ENCODE measurements at regions not wholly inside any gene's neighbourhood (a gene's known extent, or its start where the extent isn't known, plus 50 kb on each side); places are given as distances from the start of the nearest gene placed in this dataset.
"Not testable (repeated sequence)": the region's sequence is repeated elsewhere in the genome, so short reads cannot be mapped to it uniquely, and the experiment has no call there.

DNA sequence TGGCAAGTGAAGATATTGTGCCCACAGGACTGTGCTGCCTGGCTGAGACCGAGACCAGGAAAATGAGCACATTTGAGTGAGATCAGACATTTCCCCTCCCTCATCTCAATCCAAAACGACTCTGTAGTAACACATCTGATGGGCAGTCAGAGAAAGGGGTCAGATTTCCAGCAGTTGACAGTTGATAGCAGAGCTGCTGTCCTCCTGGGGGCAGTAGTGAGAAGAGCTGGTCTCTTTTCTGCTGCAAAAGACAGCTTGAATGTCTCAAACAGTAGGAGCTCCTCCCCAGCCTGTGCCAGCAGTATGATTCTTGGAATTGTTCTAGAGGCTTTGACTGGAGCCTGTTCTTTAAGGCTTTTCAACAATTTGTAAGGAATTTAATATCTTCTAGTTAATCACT lies 1396.3 kb downstream of the RPIA start:
- not testable (repeated sequence) for DNase-seq

DNA sequence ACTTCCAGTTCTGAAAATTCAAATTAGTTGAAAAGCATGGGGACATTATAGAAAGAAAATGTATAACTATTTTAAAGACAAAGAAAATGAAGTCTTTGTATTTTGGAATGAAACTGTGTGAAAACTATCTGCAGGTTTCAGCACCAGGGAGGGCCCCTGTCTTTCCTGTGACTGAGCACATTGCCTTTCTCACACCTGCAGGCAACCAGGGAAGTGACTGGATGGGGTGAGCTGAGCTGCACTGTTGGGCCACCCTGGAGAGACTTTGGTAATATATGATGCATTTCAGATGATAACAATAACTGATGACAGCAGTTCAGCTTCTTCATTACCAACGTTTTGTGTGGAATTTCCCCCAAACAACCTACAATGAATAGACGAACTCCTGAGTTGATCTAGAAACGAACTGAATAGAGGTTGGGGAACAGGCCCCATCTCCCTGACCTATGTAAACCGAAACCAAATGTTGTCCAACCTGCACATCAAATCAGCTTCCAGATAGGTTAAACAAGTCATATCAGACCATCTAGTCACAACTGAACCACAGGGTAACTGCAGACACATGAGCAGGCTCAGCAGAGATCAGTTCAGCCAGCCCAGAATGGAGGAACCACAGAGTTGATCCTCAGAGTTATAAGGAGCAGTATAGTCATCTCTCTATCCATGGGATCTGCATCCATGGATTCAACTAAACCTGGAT lies 1402.2 kb downstream of the RPIA start:
- not testable (repeated sequence) for DNase-seq

DNA sequence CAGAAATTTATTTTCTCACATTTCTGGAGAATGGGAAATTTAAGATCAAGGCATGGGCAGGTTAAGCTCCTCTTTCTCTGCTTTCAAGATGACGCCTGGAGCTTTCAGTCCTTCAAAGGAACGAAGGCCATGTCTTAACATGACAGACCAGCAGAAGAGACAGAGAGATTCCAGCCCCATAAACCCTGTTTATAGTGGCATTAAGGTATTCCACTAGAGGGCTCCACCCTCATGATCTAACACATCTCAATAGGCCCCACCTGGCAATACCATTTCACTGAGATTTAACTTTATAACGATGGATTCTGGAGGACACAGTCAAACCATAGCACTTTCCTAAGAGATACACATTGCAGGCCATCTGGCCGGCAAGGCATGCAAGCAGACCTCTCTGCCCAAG lies 1406.1 kb downstream of the RPIA start:
- DNase-seq: not testable (repeated sequence)

DNA sequence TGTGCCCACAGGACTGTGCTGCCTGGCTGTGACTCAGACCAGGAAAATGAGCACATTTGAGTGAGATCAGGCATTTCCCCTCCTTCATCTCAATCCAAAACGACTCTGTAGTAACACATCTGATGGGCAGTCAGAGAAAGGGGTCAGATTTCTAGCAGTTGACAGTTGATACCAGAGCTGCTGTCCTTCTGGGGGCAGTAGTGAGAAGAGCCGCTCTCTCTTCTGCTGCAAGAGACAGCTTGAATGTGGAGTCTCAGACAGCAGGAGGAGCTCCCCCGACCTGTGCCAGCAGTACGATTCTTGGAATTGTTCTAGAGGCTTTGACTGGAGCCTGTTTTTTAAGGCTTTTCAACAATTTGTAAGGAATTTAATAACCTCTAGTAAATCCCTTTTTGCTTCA lies 1413.7 kb downstream of the RPIA start:
- DNase-seq: not testable (repeated sequence)

DNA sequence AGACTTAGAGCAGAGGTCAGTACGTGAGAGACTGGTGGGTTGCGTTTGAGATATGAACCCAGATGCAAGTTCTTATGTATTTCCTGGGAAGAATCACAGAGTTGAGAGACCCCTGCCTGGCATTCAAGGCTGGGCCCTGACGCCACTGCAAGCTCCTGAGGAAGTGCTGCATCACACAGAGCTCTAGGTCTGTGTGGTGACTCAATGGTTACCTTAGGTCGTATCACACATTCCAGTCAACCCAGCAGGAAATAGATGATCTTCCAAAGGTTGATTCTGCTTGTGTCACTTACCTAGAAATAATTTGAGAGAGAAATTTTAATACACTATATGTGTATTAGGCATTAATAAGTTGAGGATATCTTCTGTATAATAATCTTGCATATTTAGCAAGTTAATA lies 1431.9 kb downstream of the RPIA start:
- DNase-seq: not testable (repeated sequence)

DNA sequence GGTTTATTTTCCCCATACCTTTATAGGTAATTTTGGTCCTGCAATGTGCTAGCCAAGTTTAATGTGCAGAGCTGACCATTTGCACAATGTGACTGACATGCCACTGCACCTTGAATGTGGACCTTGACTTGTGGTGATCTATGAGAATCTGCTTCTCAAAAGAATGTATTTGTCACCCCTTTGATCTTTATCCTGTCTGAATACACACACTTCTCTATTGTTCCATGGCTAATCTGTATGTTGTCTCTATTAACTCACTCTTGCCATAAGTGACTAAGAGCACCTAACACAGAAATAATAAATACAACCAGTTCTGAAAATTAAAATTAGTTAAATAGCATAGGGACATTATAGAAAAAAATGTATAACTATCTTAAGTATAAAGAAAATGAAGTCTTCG lies 1447.6 kb downstream of the RPIA start:
- not testable (repeated sequence) for DNase-seq

DNA sequence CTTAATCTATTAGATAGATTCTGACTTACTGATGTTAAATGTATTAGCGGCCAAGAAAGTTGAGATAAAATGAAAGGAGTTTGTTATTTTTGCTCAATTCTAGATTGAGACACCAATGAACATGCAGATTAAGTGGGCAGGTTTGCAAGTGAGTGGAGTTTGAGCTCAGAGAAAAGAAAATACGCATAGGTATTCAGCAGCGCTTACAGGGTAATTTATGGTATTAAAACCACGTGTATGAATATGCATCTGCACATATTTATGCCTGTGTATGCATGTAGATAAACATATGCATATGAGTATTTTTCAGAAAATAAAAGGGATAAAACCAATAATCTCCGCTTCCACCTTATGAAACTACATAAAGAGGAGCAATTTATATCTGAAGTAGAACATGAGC lies 1450.1 kb downstream of the RPIA start:
- DNase-seq: not testable (repeated sequence)

DNA sequence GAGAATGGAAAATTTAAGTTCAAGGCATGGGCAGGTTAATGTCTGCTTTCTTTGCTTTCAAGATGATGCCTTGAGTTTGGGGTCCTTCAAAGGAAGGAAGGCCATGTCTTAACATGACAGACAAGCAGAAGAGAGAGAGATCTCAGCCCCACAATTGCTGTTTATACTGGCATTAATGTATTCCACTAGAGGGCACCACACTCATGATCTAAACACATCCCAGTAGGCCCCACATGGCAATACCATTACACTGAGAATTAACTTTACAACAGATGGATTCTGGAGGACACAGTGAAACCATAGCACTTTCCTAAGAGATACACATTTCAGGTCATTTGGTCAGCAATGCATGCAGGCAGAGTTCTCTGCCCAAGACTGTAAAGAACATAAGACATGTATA lies 1460.3 kb downstream of the RPIA start:
- not testable (repeated sequence) for DNase-seq

DNA sequence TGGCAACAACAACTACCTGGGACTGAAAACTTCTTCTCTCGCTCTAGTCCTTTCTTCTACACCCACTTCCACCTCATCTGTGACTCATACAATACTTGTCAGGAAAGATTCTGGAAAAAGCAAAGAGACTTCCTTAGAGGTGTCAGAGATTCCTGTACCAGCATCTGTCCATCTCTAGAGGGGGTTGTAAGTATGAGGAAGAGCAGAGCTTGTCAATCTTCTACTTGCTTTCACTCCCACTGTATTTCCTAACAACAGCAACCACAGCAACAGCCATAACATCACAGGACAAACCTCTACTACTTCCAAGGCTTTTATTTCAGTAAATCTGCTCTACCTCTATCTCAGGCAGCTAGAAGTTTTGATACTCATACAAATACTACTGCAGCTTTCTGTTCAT lies 1479.5 kb downstream of the RPIA start:
- DNase-seq: not testable (repeated sequence)

DNA sequence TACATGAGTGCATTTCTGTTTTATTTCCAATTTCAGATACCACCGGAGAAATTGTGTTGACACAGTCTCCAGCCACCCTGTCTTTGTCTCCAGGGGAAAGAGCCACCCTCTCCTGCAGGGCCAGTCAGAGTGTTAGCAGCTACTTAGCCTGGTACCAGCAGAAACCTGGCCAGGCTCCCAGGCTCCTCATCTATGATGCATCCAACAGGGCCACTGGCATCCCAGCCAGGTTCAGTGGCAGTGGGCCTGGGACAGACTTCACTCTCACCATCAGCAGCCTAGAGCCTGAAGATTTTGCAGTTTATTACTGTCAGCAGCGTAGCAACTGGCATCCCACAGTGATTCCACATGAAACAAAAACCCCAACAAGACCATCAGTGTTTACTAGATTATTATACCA lies 1481.6 kb downstream of the RPIA start:
- DNase-seq: not testable (repeated sequence)

DNA sequence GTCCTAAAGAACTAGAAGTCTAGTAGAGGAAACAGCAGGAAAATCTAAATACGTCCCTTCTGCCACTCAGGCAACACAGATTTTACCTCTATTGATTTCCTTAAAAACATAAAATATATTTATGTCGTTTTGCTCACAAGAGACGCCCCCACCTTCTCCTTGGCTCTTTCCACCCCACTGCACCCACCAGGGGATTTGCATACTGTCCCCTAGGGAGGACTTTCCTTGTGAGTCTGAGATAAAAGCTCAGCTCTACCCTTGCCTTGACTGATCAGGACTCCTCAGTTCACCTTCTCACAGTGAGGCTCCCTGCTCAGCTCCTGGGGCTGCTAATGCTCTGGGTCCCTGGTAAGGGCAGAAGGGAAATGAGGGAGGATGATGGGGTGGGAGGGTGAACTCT lies 1488.1 kb downstream of the RPIA start:
- not testable (repeated sequence) for DNase-seq

DNA sequence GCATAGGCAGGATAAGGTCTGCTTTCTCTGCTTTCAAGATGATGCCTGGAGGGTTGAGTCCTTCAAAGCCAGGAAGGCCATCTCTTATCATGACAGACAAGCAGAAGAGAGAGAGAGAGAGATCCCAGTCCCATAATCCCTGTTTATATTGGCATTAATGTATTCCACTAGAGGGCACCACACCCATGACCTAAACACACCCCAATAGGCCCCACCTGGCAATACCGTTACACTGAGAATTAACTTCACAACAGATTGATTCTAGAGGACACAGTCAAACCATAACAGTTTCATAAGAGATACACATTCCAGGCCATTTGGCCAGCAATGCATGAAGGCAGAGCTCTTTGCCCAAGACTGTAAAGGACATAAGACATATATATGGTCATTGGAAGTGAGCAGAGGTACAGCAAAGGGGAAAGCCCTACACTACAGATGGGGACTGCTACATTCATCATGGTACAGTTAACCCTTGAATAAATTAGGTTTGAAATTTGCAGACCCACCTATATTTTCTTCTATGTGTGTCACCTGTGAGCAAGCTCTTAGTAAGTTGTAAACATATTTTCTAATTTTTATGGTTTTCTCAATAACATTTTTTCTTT lies 1516.1 kb downstream of the RPIA start:
- DNase-seq: no peak

DNA sequence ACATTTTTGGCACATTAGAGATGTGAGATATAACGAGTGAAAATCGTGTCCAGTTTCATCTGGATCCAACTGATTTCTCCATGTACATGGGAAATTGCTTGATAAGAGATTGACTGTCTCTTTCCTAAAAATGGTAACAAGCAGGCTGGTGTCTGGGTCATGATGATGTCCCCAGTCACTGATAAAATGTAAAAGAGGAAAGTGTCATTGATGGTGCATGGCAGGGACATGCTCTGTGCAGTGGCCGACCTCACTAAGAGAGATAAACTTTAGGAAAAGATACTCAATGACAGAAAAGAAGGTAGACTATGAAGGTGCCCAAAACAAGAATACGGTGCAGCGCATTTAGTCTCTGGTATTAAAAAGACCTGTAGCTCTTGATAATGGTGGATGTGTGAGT lies 1517.5 kb downstream of the RPIA start:
- no peak for DNase-seq

DNA sequence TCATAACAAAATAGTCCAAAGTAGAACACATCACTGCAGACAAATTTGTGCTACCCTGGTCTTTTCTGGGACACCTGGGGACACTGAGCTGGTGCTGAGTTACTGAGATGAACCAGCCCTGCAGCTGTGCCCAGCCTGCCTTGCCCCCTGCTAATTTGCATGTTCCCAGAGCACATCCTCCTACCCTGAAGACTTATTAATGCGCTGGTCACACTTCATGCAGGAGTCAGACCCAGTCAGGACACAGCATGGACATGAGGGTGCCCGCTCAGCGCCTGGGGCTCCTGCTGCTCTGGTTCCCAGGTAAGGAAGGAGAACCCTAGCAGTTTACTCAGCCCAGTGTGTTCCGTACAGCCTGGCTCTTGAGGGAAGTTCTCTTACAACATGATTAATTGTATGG lies 1518.3 kb downstream of the RPIA start:
- DNase-seq: no peak

DNA sequence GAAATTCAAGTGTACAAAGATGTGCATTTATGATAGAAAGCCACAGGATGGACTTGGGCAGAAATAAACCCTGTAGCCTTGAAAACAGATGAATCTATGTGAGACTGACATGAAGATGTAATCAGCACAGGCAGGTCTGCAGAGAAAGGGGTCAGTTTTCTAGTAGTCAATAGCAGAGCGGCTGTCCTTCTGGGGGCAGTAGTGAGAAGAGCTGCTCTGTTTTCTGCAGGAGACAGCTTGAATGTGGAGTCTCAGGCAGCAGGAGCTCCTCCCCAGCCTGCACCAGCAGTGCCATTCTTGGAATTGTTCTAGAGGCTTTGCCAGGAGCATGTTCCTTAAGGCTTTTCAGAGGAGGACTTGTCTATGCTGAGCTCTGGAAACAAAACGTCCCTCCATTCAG lies 1524.4 kb downstream of the RPIA start:
- DNase-seq: not testable (repeated sequence)

DNA sequence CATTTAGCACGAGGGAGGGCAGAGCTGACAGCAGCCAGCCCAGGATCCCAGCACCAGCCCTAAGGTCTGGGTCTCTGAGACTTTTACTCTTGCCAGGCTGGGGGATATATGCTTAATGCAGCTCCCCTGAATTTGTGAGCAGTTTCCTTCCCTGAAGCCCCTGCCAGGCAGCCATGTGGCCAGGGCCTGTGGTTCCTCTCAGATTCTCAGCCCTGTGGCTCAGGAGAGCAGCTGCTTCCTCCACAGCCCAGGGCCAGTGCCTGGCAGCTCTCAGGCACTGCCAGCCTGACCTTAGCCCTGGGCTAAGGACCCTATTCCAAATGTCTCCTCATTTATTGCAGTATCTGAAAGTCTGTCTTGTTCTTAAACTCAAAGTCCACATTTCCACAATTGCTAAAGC lies 1525.3 kb downstream of the RPIA start:
- DNase-seq: not testable (repeated sequence)

DNA sequence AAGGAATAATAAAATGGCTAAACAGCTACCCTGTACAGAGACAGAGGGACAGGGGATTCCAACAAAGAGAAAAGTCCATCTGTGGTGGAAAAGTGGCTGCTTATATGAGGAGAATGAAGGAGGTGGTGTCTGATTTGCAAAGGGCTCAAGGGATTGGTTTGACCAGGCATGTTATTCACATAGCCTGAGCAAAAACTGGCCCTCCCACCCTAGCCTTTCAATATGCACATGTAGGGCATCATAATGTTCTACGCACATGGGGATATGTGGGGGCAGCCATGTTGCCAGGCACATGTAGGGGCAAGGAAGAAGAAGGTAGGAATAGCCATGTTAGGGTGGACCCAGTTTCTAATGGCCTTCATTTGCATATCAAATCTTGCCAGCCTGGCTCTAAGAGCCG lies 1527.1 kb downstream of the RPIA start:
- DNase-seq: not testable (repeated sequence)

DNA sequence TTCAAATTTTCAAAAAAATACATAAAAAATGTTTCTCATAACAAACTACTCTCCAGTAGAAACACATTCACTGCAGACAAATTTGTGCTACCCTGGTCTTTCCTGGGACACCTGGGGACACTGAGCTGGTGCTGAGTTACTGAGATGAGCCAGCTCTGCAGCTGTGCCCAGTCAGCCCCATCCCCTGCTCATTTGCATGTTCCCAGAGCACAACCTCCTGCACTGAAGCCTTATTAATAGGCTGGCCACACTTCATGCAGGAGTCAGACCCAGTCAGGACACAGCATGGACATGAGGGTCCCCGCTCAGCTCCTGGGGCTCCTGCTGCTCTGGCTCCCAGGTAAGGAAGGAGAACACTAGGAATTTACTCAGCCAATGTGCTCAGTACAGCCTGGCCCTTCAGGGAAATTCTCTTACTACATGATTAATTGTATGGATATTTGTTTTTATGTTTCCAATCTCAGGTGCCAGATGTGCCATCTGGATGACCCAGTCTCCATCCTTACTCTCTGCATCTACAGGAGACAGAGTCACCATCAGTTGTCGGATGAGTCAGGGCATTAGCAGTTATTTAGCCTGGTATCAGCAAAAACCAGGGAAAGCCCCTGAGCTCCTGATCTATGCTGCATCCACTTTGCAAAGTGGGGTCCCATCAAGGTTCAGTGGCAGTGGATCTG lies 1529.3 kb downstream of the RPIA start:
- DNase-seq: not testable (repeated sequence)

DNA sequence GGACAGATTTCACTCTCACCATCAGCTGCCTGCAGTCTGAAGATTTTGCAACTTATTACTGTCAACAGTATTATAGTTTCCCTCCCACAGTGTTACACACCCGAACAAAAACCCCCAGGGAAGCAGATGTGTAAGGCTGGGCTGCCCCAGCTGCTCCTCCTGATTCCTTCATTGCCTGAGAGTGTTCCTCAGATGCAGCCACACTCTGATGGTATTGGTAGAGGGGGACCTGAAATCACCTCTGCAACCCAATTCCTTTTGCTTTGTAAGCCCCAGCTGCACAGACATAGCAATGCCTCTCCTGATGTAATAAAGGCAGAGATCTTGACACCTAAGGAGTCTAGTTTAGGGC lies 1529.8 kb downstream of the RPIA start:
- no peak for DNase-seq

DNA sequence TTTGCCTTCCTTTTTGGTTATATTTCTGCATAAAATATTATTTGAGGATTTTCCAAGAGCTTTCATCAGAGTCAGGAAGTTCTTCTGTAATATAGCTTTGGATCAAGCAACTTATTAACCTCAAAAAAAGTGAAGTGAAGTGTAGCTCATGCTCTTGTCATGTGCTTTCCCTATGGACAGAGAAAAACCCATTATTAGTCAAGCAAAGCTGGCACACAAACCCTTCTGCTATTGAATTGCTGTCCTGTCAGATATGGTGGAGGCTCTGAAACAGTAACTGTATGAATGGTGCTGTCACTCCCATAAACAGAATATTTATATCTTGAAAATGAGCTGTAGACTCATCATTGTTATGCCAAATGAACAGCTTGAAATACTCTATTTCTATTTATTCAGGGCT lies 1533.3 kb downstream of the RPIA start:
- DNase-seq: not testable (repeated sequence)

DNA sequence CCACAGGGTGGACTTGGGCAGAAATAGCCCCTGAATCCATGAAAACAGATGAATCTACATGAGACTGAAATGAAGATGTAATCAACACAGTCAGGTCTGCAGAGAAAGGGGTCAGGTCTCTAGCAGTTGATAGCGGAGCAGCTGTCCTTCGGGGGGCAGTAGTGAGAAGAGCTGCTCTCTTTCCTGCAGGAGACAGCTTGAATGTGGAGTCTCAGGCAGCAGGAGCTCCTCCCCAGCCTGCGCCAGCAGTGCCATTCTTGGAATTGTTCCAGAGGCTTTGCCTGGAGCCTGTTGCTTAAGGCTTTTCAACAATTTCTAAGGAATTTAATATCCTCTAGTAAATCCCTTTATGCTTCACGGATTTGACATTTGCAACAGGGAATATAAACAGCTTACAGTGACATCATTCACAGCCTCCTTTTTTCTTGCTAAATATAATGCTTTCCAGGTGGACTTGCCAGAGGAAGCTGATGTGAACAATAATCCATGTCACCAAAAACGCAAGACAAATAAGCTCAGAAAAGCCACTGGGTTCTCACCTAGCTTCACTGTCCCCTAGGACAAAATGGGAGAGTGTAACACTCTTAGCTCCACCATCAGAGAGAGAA lies 1535.1 kb downstream of the RPIA start:
- DNase-seq: not testable (repeated sequence)

DNA sequence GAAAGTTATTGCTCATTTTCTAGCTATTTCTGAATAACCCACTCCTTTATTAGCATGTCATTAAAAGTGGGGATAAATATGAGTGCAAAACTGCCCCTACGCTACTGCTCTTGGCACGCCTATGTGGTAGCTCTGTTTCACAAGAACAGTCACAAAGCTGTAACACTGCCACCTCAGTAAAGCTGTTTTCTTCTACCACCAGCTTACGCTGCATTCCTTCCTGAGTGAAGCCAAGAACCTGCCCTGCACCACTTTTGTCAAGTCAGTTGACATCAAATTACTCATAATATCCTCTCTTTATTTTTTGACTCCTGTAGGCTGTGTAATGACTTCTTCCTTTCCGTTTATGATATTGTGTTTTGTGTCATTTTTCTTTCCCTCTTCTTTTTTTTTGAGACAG lies 1539.7 kb downstream of the RPIA start:
- DNase-seq: not testable (repeated sequence)

DNA sequence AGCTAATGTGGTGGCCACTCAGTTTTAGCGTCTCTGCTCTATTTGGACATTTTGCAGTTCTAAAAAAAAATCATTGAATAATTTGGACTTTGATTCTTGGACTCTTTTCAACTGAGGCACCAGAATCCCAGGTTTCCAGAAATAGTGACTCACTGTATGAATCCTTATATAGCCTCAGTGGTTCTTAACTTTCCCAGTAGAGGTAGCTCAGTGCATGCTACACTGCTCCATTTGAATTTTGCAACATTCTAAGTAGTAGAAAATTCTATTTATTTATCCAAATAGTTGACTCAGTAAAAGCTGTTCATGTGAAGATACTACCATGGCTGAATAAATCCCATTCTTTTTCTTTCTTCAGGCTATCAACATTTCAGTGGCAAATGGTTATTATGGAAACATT lies 1544.0 kb downstream of the RPIA start:
- not testable (repeated sequence) for DNase-seq

DNA sequence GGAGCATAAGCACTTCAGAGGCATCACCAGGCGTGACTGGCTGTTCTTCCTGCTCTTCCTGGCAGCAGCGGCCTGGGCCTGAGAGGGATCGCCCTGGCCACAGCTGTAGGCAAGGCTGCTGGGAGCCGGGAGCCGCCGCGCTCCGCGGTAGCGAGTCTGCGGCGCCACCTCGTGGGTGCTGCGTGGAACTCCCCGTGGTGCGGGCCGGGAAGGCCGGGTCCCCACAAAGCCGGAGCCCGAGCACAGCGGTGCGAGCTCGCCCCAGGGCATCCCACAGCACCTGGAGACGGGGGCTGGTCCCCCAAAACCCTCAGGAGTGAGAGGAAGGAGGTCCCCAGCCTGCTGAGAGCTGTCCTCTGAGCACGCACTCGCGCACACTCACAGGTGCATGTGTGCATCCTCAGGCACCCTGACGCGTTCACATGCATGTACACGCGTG lies 1546.5 kb downstream of the RPIA start:
- not testable (repeated sequence) for DNase-seq

Measured in activated CD4-positive, alpha-beta T cell treated with anti-CD3 and anti-CD28 coated beads for 4 hours (primary cell).